Osteoblast (primary cell): ENCODE measurements at regions not wholly inside any gene's neighbourhood (a gene's known extent, or its start where the extent isn't known, plus 50 kb on each side); places are given as distances from the start of the nearest gene placed in this dataset.

ENCODE experiments used
- DNase-seq: peaks from one replicate; pipeline ENCODE4 v3.0.0; 2011; ENCODE audit warnings: low spot score, mixed read lengths; ENCODE audit not compliant: insufficient read length; ENCODE audit errors: missing footprints
- H2AFZ ChIP-seq: 2 replicates; pipeline ENCODE4 v1.6.0; 2011; ENCODE audit warnings: mild to moderate bottlenecking, low read length
- H3K27ac ChIP-seq: 2 replicates; pipeline ENCODE4 v1.5.1; 2011; ENCODE audit warnings: mild to moderate bottlenecking, low read depth, low read length, moderate library complexity
- H3K27me3 ChIP-seq: 2 replicates; pipeline ENCODE4 v1.6.0; 2012; ENCODE audit warnings: mild to moderate bottlenecking, control low read depth, inconsistent platforms, low read length, moderate library complexity; ENCODE audit not compliant: insufficient read depth
- H3K36me3 ChIP-seq: 2 replicates; pipeline ENCODE4 v1.5.1; 2011; ENCODE audit warnings: mild to moderate bottlenecking, low read length, control low read depth, moderate library complexity; ENCODE audit not compliant: insufficient read depth
- H3K4me1 ChIP-seq: 2 replicates; pipeline ENCODE4 v1.5.1; 2011; ENCODE audit warnings: mild to moderate bottlenecking, low read length, control low read depth, moderate library complexity; ENCODE audit not compliant: insufficient read depth
- H3K4me2 ChIP-seq: 2 replicates; pipeline ENCODE4 v1.6.0; 2011; ENCODE audit warnings: mild to moderate bottlenecking, low read length; ENCODE audit not compliant: insufficient read depth
- H3K4me3 ChIP-seq: fragments of 200-600 bp; sonication (generic); 3 replicates; pipeline ENCODE4 v1.5.1; 2012; ENCODE audit warnings: mild to moderate bottlenecking, low read length, inconsistent platforms; ENCODE audit not compliant: insufficient read depth
- H3K79me2 ChIP-seq: 2 replicates; pipeline ENCODE4 v1.6.0; 2012; ENCODE audit warnings: mild to moderate bottlenecking, low read length, control low read depth, inconsistent platforms; ENCODE audit not compliant: insufficient read depth
- H3K9me3 ChIP-seq: 2 replicates; pipeline ENCODE4 v1.5.1; 2011; ENCODE audit warnings: low read depth, low read length, control low read depth
- H4K20me1 ChIP-seq: 2 replicates; pipeline ENCODE4 v1.6.0; 2012; ENCODE audit warnings: mild to moderate bottlenecking, low read length, control low read depth; ENCODE audit not compliant: insufficient read depth
- CTCF ChIP-seq: IDR thresholded peaks from 2 replicates; pipeline ENCODE4 v1.5.1; 2011; ENCODE audit warnings: mild to moderate bottlenecking, low read depth, low read length, moderate library complexity; ENCODE audit errors: extremely low read depth

- Histone ChIP-seq H3K36me3 (no peaks in the 10 kb centered on the region), H3K27me3 (peaks cover 7% of the 10 kb centered on the region), H3K9me3 (no peaks in the 10 kb centered on the region), H2AFZ (peak overlapping the region; percentile 78), H3K27ac (no peak overlapping the region), H3K4me1 (peaks cover 34% of the 10 kb centered on the region), H4K20me1 (no peaks in the 10 kb centered on the region), H3K4me2 (peak overlapping the region; percentile 57), H3K79me2 (no peaks in the 10 kb centered on the region), H3K4me3 (peak overlapping the region; percentile 34)
- TF ChIP-seq CTCF: no peak
- peak; percentile 74 for DNase-seq
These were observed 56.4 kb upstream of the TLE3 start for GRCh38 chr15:70153921-70154717.

GRCh38 chr15:70152070-70152480 is 54.4 kb upstream of the TLE3 start:
- TF ChIP-seq CTCF: no peak
- Histone ChIP-seq H3K79me2 (no peaks in the 10 kb centered on the region), H4K20me1 (no peaks in the 10 kb centered on the region), H3K27ac (no peak overlapping the region), H3K4me3 (no peak overlapping the region), H3K27me3 (peaks cover 7% of the 10 kb centered on the region), H3K4me1 (peaks cover 29% of the 10 kb centered on the region), H3K36me3 (no peaks in the 10 kb centered on the region), H3K4me2 (no peak overlapping the region), H2AFZ (peak overlapping the region; percentile 46), H3K9me3 (no peaks in the 10 kb centered on the region)
- DNase-seq: peak; percentile 66

DNA sequence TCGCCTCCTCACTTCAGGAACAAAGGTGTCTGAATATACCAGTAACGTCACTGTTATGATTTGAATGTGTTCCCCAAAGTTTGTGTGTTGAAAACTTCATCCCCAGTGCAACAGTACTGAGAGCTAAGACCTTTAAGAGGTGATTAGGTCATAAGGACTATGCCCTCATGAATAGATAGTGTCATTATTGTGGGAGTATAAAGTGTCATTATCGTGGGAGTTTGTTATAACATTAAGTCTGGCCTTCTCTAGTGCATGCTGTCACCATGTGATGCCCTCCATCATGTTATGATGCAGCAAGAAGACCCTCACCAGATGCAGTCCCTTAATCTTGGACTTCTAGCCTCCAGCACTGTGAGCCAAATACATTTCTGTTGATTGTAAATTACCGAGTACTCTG is 53.7 kb upstream of the TLE3 start:
- no peaks in the 10 kb centered on the region for H3K9me3 ChIP-seq
- TF ChIP-seq CTCF: no peak
- H3K79me2 ChIP-seq: no peaks in the 10 kb centered on the region
- H3K27me3 ChIP-seq: peaks cover 7% of the 10 kb centered on the region
- H3K4me1 ChIP-seq: peaks cover 24% of the 10 kb centered on the region
- H3K4me3 ChIP-seq: no peak overlapping the region
- H3K27ac ChIP-seq: no peak overlapping the region
- no peak overlapping the region for H2AFZ ChIP-seq
- no peaks in the 10 kb centered on the region for H3K36me3 ChIP-seq
- H4K20me1 ChIP-seq: no peaks in the 10 kb centered on the region
- no peak overlapping the region for H3K4me2 ChIP-seq
- DNase-seq: no peak

DNA sequence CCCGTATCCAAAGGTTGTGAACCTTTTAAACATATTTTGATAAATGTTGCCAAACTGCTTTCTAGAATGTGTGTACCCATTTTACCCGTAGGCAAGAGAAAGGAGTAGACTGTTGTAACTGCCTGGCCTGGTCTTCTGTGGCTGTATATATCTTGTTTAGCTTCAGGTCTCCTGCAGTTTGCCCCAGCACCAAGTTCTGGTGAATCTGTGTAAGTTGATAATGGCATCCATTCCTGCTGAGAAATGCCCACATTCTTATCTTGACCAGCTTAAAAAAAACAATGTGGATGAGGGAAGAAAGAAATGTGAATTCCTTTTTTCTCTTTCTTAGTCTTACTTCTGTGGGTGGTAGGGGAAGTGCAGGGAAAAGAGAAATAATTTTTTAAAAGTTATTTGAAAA is 53.3 kb upstream of the TLE3 start:
- Histone ChIP-seq H3K79me2 (no peaks in the 10 kb centered on the region), H3K36me3 (no peaks in the 10 kb centered on the region), H2AFZ (no peak overlapping the region), H4K20me1 (no peaks in the 10 kb centered on the region), H3K27ac (no peak overlapping the region), H3K4me3 (no peak overlapping the region), H3K27me3 (peaks cover 9% of the 10 kb centered on the region), H3K9me3 (no peaks in the 10 kb centered on the region), H3K4me1 (peaks cover 20% of the 10 kb centered on the region), H3K4me2 (no peak overlapping the region)
- peak; percentile 17 for DNase-seq
- TF ChIP-seq CTCF: no peak
